Testis (tissue), 2 donors: ENCODE measurements at regions not wholly inside any gene's neighbourhood (a gene's known extent, or its start where the extent isn't known, plus 50 kb on each side); places are given as distances from the start of the nearest gene placed in this dataset.

Source experiments
- DNase-seq: peaks from one replicate; pipeline ENCODE4 v3.0.0-alpha.2; 2019
- H3K27ac ChIP-seq, 2 donors: fragments of 200-600 bp; sonication (generic); one replicate each; pipeline ENCODE4 v1.5.1; 2019
- H3K27me3 ChIP-seq: fragments of 200-600 bp; sonication (generic); one replicate; pipeline ENCODE4 v1.5.1; 2019
- H3K36me3 ChIP-seq: fragments of 200-600 bp; sonication (generic); one replicate; pipeline ENCODE4 v1.5.1; 2017; ENCODE audit warnings: low read depth; ENCODE audit errors: missing control alignments
- H3K4me1 ChIP-seq: fragments of 200-600 bp; sonication (generic); one replicate; pipeline ENCODE4 v1.5.1; 2019
- H3K4me3 ChIP-seq, 2 donors: fragments of 200-600 bp; sonication (generic); one replicate each; pipeline ENCODE4 v1.5.1; 2017 to 2019
- H3K9me3 ChIP-seq: fragments of 200-600 bp; sonication (generic); one replicate; pipeline ENCODE4 v1.5.1; 2017
- CTCF ChIP-seq, 3 experiments: fragments of 450-650 bp in 2 of 3; fragments of 200-600 bp in 1 of 3; sonication (generic) in 1 of 3; IDR thresholded peaks; one replicate each; pipeline ENCODE4 v1.5.1; 2016 to 2019; ENCODE audit warnings: antibody characterized with exemption in 3 of 3, mild to moderate bottlenecking in 2 of 3, moderate library complexity in 1 of 3
- POLR2A ChIP-seq: fragments of 450-650 bp; IDR thresholded peaks from one replicate; pipeline ENCODE4 v1.6.1; 2017; ENCODE audit warnings: antibody characterized with exemption, mild to moderate bottlenecking, moderate library complexity
- WGBS, 2 donors: methylation state at CpG; one replicate each; pipeline ENCODE4 v1.1.5; 2018; 5-methylcytosine and 5-hydroxymethylcytosine counted together
- intact Hi-C: fragments of 100-400 bp; cut with DNase I; formaldehyde crosslinking; loops from one replicate; pipeline ENCODE4 v1.15.1; 2023; ENCODE audit warnings: low total_unique reads

DNA sequence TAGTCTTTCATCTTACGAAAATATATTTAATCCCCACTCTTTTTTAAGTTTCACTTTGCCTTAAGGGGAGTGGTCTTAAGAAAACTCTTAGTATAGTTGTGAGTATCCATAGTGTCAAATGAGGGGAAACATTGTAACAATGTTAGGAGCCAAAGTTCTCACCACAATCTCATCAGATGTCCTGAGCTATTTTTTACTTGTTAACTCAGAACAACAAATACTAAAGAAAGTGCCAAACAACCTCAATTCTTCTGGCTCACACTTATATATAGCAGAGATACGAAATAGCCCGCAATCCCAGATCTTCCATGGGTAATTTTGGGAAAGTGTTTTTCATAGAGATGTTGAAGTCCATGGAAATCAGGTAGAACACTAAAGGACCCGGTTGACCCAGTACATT, 194.0 kb upstream of the DMRT1 start:
- no peak for TF ChIP-seq CTCF (IDR thresholded peaks at IDR 0.05)
- no peak for TF ChIP-seq POLR2A
- Histone ChIP-seq H3K36me3 (no peaks in the 10 kb centered on the region), H3K27me3 (no peaks in the 10 kb centered on the region)

GRCh38 chr9:649128-650074, 192.1 kb upstream of the DMRT1 start:
- no peak for DNase-seq
- 76 to 82% methylated on average over 9 of the region's 9 CpGs for WGBS, 2 donors
- Histone ChIP-seq H3K4me3 (no peak overlapping the region), H3K4me1 (peaks cover 18% of the 10 kb centered on the region), H3K27me3 (no peaks in the 10 kb centered on the region), H3K27ac (no peak overlapping the region), H3K9me3 (no peaks in the 10 kb centered on the region), H3K36me3 (no peaks in the 10 kb centered on the region)
- TF ChIP-seq POLR2A (no peak), CTCF (IDR thresholded peaks at IDR 0.05) (no peak)
- intact Hi-C loops, result no loop called here

More for the DNA sequence above, 194.0 kb upstream of the DMRT1 start:
- peak overlapping the region; percentile 1 to 39 for H3K27ac ChIP-seq
- H3K9me3 ChIP-seq, result no peaks in the 10 kb centered on the region
- intact Hi-C loops, result no loop called here
- H3K4me3 ChIP-seq, result no peak overlapping the region
- H3K4me1 ChIP-seq, result peaks cover 18% of the 10 kb centered on the region
- DNase-seq, result no peak
- whole genome bisulfite sequencing, 2 donors, result 70 to 80% methylated on average over 4 of the region's 4 CpGs

DNA sequence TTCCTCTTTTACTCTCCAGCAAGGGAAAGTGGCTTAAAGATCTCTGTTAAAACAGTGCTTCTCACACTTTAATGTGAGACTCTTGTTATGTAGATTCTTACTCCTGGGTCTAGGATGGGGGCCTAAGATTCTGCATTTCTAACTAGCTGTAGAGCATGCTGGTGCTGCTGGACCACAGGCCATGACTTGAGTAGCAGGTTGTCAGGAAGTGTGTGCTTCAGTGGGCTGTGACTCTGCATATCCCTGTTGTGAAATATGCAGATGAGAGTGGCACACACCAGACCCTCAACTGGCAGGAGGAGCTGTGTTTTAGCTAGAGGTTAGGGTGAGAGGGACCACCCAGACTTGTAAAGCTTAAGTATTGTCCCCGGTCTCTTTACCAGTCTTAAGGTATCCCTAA, 191.1 kb upstream of the DMRT1 start:
- H3K27ac ChIP-seq, result no peak overlapping the region

DNA sequence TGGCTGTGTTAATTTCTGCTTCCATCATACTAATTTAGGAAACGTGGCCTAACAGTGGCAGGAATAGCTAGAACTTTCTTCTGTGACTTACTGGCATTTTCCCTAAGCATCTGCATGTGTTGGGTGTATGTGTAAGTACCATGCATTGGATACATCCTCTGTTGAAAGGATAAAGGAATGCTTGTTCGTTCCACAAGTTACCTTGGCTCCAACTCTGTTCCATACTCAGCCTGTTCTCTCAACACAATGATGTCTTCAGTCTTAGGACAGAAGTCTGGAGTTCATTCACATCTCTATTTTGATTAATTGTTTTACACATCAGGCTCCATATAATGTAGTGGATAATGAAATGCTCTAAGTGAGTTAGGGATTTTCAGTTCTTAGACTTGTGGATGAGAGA, 190.1 kb upstream of the DMRT1 start:
- no peak for DNase-seq
- 72 to 75% methylated on average over 2 of the region's 2 CpGs for WGBS, 2 donors
- no peak overlapping the region for H3K4me3 ChIP-seq
- peaks cover 22% of the 10 kb centered on the region for H3K4me1 ChIP-seq
- TF ChIP-seq CTCF (IDR thresholded peaks at IDR 0.05) (no peak), POLR2A (no peak)
- intact Hi-C loops, result no loop called here
- no peaks in the 10 kb centered on the region for H3K27me3 ChIP-seq
- no peaks in the 10 kb centered on the region for H3K9me3 ChIP-seq
- H3K27ac ChIP-seq, result no peak overlapping the region
- H3K36me3 ChIP-seq, result no peaks in the 10 kb centered on the region

More for the DNA sequence above, 191.1 kb upstream of the DMRT1 start:
- WGBS, 2 donors, result 89% methylated on average over 1 of the region's 1 CpG
- Histone ChIP-seq H3K4me3 (no peak overlapping the region), H3K27me3 (no peaks in the 10 kb centered on the region), H3K4me1 (peaks cover 18% of the 10 kb centered on the region), H3K9me3 (no peaks in the 10 kb centered on the region), H3K36me3 (no peaks in the 10 kb centered on the region)
- DNase-seq, result no peak
- no peak for TF ChIP-seq POLR2A
- TF ChIP-seq CTCF (IDR thresholded peaks at IDR 0.05), result no peak
- intact Hi-C loops, result no loop called here

GRCh38 chr9:652914-653313, 188.6 kb upstream of the DMRT1 start:
- intact Hi-C loops, result no loop called here
- TF ChIP-seq POLR2A (no peak), CTCF (IDR thresholded peaks at IDR 0.05) (no peak)
- no peaks in the 10 kb centered on the region for H3K36me3 ChIP-seq
- H3K9me3 ChIP-seq, result no peaks in the 10 kb centered on the region
- no peak overlapping the region for H3K4me3 ChIP-seq
- no peaks in the 10 kb centered on the region for H3K27me3 ChIP-seq
- WGBS, 2 donors, result 72% methylated on average over 9 of the region's 9 CpGs
- H3K27ac ChIP-seq, result no peak overlapping the region
- DNase-seq, result no peak
- peaks cover 18% of the 10 kb centered on the region for H3K4me1 ChIP-seq
